GM12874 (cell line): ENCODE measurements at regions not wholly inside any gene's neighbourhood (a gene's known extent, or its start where the extent isn't known, plus 50 kb on each side); places are given as distances from the start of the nearest gene placed in this dataset.

Experiments used
- TF ChIP-seq, protein P1 (sequence below): IDR thresholded peaks from 2 replicates; pipeline ENCODE4 v1.5.1; 2011; ENCODE audit warnings: low read depth, mild to moderate bottlenecking, control low read depth, low read length, moderate library complexity; ENCODE audit not compliant: insufficient read depth

DNA sequence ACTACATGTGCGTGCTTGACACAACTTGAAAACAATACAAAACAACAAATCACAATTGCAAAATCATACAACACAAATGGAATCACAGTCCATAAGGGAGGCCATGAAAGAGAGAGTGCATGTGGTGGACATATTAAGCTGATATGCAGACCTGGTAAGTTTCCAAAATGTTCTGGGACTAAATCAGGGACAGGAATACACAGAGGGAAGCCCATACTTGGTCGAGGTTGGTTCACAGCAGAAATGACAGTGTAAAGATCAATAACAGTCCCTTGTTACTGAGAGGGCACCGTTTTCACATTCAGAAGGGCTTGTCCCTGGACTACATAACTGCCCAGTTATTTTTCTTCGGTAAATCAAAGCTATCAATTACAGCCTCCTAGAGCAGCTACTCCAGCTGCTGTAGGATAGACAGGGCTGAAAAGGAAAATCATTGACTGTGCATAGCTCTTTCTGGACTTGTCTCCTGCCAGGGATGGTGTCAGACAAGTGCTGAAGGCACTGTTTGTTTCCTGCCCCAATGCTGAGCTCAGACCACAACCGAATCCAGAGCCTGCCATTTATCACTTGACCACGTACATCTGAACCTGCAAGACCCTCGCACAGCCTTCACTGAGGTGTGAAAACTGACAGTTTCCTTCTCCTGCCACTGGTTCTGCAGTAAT, 79.5 kb upstream of the KCNMB2 start:
- TF ChIP-seq, protein P1, sequence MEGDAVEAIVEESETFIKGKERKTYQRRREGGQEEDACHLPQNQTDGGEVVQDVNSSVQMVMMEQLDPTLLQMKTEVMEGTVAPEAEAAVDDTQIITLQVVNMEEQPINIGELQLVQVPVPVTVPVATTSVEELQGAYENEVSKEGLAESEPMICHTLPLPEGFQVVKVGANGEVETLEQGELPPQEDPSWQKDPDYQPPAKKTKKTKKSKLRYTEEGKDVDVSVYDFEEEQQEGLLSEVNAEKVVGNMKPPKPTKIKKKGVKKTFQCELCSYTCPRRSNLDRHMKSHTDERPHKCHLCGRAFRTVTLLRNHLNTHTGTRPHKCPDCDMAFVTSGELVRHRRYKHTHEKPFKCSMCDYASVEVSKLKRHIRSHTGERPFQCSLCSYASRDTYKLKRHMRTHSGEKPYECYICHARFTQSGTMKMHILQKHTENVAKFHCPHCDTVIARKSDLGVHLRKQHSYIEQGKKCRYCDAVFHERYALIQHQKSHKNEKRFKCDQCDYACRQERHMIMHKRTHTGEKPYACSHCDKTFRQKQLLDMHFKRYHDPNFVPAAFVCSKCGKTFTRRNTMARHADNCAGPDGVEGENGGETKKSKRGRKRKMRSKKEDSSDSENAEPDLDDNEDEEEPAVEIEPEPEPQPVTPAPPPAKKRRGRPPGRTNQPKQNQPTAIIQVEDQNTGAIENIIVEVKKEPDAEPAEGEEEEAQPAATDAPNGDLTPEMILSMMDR, result no peak

DNA sequence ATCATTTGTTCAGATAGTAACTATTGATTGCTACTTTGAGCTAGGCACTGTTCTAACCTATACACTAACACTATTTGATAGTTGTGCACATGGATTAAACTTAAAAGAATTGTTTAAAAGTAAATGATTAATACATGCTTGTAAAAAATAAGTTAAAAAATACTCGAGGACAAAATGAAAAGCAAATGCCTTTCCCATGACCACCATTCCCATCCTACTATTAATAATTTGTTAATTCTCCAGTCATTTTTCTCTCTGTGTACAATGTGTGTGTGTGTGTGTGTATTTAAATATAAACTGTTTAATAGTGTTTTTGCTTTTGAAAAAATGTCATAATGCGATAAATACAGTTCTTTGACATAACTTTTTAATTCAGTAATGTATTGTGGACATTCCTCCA, 78.7 kb upstream of the KCNMB2 start:
- TF ChIP-seq, protein P1, result no peak

DNA sequence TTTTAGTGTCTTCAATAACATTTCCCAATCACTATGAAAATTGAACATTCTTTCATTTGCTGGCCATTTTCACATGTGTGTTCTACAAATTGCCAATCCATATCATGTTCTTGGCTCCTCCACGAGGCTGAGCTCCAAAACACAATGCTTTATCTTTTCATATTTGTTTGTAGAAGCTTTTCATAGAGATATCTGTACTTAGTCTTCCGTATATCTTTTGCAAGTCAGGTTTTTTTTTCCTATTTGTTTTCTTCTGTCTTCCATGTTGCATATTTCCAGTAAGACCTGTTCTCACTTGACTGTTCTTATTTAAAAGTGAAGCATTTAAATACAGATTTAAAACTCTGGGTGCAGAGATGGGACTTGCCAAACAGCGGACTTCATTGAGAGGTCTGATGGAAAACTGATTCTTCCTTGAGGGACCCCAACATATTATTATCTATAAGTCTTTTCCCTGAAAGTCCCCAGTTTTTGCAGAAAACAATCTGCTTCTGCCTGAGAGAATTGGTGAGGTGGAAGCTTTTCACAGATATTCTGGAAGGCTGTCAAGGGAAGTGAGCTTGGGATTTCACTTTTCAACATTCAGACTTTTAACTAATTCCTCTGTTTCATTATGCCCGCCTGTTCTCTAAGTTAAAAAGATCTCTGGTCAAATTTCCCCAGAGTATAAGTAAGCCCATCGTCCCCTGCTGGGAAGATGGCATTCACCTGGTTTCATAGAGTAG, 77.8 kb upstream of the KCNMB2 start:
- TF ChIP-seq, protein P1, result no peak

DNA sequence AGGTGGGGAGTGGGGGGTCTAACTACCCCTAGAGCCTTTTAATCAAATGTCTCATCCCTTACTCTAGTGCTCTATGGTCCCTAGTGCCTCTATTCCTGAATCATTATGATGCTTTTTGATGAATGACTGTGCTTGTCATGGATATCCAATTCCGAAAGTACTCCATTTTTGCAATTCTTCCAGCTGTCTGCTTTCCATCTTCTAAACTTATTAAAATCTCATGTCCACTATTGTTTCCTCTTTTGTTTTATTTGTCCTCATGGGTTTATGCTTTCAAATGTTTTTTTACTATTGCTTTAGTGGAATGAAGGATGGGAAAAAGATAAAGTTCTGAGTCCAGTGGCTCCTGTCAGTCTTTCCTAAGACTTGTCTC, 77.2 kb upstream of the KCNMB2 start:
- TF ChIP-seq, protein P1, result no peak

DNA sequence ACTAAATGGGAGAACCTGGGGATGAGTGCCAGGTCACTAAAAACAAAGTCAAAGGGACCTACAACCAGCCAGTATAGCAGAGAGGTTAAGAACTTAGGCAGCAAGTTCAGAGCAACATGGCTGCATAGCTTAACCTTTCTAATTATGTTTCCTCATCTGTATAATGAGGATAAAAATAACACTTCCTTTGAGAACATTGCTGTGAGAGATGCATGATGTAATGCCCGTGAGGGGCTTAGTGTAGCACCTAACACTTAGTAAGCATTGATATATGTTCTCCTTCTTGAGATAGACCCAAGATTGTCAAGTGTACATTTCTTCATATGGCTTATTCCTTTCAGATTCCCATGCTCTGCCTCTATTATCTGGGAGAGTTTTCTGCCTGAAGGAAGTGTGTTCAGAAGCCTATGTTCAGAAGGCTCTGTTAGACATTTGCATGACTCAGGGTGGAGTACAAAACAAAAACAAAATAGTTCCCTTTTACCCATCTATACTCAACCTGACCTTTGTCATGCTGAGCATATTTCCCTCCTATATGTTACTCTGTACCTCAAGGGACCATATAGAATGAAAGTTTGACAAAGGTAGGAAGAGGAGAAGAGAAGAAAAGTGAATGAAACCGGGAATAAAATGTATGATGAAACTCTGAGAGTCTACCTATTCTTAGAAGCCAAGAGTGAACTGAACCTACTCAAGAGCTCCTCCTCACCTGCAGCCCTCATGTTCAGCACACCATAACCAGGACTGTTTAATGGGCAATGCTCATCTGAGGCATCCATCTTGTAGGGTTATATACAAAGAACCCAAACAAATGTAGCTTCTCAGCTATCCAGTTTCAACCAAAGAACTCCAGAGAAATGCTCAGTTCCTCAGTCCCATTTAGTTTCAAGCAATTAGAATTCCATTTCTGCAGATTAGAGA, 70.7 kb upstream of the KCNMB2 start:
- TF ChIP-seq, protein P1, result no peak

DNA sequence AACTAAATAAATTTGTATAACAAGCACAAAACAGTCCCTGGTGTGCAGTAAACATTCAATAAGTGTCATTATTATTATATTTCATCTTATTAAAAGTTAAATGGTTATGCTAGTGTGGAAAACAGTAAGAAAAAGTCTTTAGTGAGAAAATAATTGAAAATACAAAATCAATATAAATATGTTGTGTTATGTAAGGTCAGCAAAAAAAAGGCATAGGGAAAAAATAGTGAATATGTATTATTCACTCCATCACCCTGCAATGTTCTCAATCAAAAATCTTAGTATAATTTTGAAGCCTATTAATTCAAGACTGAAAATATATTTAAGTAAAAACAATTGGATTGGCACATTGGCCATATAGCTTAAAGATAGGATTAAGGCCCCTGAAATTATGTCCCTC, 63.3 kb upstream of the KCNMB2 start:
- TF ChIP-seq, protein P1, result no peak

DNA sequence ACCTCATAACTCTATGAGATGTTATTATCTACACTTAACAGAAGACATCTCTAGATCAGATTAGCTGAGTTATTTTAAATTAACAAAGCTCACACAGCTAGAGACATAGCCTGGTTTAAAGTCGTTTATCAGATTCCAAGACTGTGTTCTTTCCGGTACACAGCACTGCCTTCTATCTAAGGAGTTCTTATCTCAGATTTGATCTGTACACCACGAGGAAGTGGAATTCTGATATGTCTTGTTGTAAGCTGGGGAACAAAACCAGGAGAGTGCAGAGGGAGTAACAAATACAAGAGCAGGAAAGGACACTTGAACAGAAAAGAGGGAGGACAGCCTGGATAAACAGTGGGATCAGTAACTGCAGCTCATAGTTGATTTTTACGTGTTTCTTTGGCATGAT, 61.7 kb upstream of the KCNMB2 start:
- TF ChIP-seq, protein P1, result no peak
